Ishikawa (cell line): ENCODE measurements at regions not wholly inside any gene's neighbourhood (a gene's known extent, or its start where the extent isn't known, plus 50 kb on each side); places are given as distances from the start of the nearest gene placed in this dataset.

Source experiments
- CEBPB ChIP-seq: IDR thresholded peaks from 2 replicates; pipeline ENCODE4 v1.6.1; 2012
- CREB1 ChIP-seq: IDR thresholded peaks from 2 replicates; pipeline ENCODE4 v1.6.1; 2012; ENCODE audit warnings: low read depth
- EGR1 ChIP-seq: IDR thresholded peaks from 2 replicates; pipeline ENCODE4 v1.6.1; 2012
- EP300 ChIP-seq: IDR thresholded peaks from 2 replicates; pipeline ENCODE4 v1.6.1; 2012; ENCODE audit warnings: borderline replicate concordance
- FOXM1 ChIP-seq: IDR thresholded peaks from 2 replicates; pipeline ENCODE4 v1.6.1; 2012; ENCODE audit warnings: low read depth, borderline replicate concordance
- MAX ChIP-seq: IDR thresholded peaks from 2 replicates; pipeline ENCODE4 v1.6.1; 2012
- NFIC ChIP-seq: IDR thresholded peaks from 2 replicates; pipeline ENCODE4 v1.6.1; 2012
- RAD21 ChIP-seq: IDR thresholded peaks from 2 replicates; pipeline ENCODE4 v1.6.1; 2012; ENCODE audit warnings: low read depth
- REST ChIP-seq: IDR thresholded peaks from 2 replicates; pipeline ENCODE4 v1.6.1; 2012; ENCODE audit warnings: low read depth, mild to moderate bottlenecking
- TAF1 ChIP-seq: IDR thresholded peaks from 2 replicates; pipeline ENCODE4 v1.6.1; 2012; ENCODE audit warnings: low read depth, mild to moderate bottlenecking
- TCF12 ChIP-seq: IDR thresholded peaks from 2 replicates; pipeline ENCODE4 v1.6.1; 2012; ENCODE audit warnings: low read depth
- TEAD4 ChIP-seq: IDR thresholded peaks from 2 replicates; pipeline ENCODE4 v1.6.1; 2012
- USF1 ChIP-seq: IDR thresholded peaks from 2 replicates; pipeline ENCODE4 v1.6.1; 2012
- YY1 ChIP-seq: IDR thresholded peaks from 2 replicates; pipeline ENCODE4 v1.6.1; 2012; ENCODE audit warnings: low read depth
- ZBTB7A ChIP-seq: IDR thresholded peaks from 2 replicates; pipeline ENCODE4 v1.6.1; 2012; ENCODE audit warnings: low read depth

- TF ChIP-seq RAD21 (no peak), ZBTB7A (no peak), EGR1 (no peak), FOXM1 (no peak), CREB1 (no peak), EP300 (no peak), TEAD4 (no peak), CEBPB (no peak), YY1 (no peak), REST (no peak), USF1 (no peak), TAF1 (no peak), NFIC (no peak), MAX (no peak), TCF12 (no peak)
These were observed 391.5 kb downstream of the CADM1 start for GRCh38 chr11:115112754-115113153.

GRCh38 chr11:115117956-115118493 is 386.2 kb downstream of the CADM1 start:
- TF ChIP-seq EP300 (no peak), TEAD4 (no peak), EGR1 (no peak), TAF1 (no peak), MAX (no peak), USF1 (no peak), ZBTB7A (no peak), CREB1 (no peak), YY1 (no peak), NFIC (no peak)

GRCh38 chr11:115119146-115119545 is 385.1 kb downstream of the CADM1 start:
- no peak for TF ChIP-seq FOXM1
- TF ChIP-seq TAF1 = no peak
- no peak for TF ChIP-seq CREB1
- no peak for TF ChIP-seq REST
- no peak for TF ChIP-seq USF1
- no peak for TF ChIP-seq EGR1
- TF ChIP-seq MAX = no peak
- TF ChIP-seq EP300 = no peak
- no peak for TF ChIP-seq TEAD4
- TF ChIP-seq NFIC = no peak
- TF ChIP-seq YY1 = no peak
- TF ChIP-seq TCF12 = no peak
- no peak for TF ChIP-seq RAD21
- TF ChIP-seq ZBTB7A = no peak
- no peak for TF ChIP-seq CEBPB
